SK-N-DZ (cell line): ENCODE measurements at regions not wholly inside any gene's neighbourhood (a gene's known extent, or its start where the extent isn't known, plus 50 kb on each side); places are given as distances from the start of the nearest gene placed in this dataset.

Experiments used
- DNase-seq: peaks from one replicate; pipeline ENCODE4 v3.0.0-alpha.2; 2015; ENCODE audit warnings: low spot score
- small RNA-seq, 2 experiments: library from RNA; depleted of rRNA; stranded (forward); fragments of <200 nt; gene quantifications; one replicate each; pipeline ENCODE3, GENCODE V24; 2014

DNA sequence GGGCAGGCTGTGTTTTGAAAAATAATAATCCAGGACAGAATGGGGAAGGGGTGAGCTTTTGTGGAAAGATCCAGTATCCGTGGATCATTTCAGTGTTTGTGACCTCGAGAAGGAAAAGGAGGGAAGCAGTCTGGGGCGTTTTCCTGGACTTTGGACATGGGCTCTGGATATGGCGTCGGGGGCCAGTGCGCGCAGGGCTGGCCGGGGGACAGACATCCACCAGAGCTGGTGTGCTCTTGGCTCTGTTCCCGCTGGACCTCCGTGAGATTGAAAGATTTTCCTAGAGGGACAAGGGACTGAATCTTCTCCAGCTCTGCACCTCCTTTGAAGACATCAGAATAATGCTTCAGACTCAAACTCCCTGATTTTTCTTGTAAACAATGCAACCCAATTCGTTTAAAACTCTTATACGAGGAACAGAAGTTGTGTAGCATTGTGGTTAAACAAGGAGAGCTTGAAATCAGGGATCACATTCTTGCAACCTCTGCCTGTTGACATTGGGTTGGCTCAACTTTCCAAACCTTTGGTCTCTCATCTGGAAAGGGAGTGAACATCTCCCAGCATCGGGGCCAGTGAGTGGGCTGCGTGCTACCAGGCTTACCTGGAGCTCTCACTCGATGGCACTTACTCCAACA is 75.9 kb downstream of the C16orf95 start:
- DNase-seq, result no peak

GRCh38 chr16:87243478-87243877 is 73.7 kb downstream of the C16orf95 start:
- no peak for DNase-seq

GRCh38 chr16:87244636-87245197 is 72.5 kb downstream of the C16orf95 start:
- DNase-seq, result no peak

- no peak for DNase-seq
These were observed 71.7 kb downstream of the C16orf95 start for GRCh38 chr16:87245511-87245910.

DNA sequence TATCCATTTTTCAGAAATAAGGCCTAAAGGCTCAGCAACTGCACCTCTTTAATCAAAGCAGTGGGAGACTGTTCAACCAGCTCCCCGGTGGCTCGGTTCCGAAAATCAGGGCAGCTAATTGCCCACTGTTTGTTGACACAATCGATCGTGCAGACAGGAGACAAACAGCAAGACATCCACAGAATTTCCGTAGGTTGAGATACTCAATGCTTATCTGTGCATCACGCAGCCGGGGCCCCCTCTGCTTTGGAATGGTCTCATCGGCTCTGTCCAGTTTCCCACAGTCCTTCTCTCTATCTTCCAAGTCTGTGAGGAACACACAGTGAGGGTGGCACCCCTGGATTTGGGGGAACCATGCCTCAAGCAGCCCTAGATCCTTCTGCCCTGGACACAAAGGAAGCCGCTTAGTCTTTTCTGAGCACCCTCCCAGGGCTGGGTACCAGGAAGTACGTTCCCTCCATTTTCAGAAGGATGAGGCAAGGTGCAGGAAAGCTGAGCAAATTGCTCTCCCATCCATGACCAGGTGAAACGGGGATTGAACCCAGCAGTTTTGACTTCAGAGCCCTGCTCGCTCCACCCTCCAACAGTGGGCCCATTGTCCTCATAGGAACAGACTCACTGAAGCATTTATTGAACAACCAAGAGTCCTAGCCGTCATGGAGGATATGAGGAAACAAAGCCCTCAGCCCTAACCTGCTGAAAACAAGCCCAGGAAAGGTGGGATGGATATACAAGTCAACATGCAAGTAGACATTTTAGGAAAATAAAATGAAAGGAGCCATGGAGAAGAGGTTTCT is 70.7 kb downstream of the C16orf95 start:
- no peak for DNase-seq

DNA sequence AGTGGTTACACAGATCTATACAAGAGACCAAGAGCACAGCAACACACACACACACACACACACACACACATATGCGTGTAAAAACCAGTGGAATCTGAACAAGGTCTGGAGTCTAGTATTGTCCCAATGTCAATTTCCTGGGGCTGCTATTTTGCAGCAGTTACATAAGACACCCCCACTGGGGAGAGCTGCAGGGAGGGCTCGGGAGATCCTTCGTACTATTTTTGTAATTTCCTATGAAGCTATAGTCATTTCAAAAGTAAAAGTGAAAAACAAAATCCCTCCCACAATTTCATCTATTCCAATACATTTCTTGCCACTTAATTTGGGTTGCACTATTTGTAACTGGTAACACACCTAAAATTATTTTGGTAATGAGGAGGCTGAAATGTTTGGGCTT is 68.5 kb downstream of the C16orf95 start:
- no peak for DNase-seq

DNA sequence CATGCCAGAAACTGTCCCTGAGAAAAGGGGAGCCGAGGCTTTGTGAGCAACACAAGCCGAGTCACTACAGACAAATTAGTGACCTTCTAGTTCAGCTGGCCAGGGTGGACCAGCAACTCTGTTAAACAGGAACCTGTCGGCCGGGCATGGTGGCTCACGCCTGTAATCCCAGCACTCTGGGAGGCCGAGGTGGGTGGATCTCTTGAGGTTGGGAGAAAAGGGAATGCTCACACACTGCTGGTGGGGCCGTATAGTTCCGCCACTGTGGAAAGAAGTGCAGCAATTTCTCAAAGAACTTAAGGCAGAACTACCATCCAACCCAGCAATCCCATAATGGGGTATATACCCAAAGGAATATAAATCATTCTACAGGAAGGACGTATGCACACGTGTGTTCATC is 67.8 kb downstream of the C16orf95 start:
- no peak for DNase-seq

GRCh38 chr16:87250431-87250960 is 66.7 kb downstream of the C16orf95 start:
- no peak for DNase-seq

GRCh38 chr16:87252269-87252970 is 64.8 kb downstream of the C16orf95 start:
- no peak for DNase-seq

Small RNAs in the stretch of these regions (small RNA-seq; reads per million reads assigned to genes)
- 0 reads per million in 2 experiments for gene AC093519.1
